GM19468 (cell line): ENCODE measurements at regions not wholly inside any gene's neighbourhood (a gene's known extent, or its start where the extent isn't known, plus 50 kb on each side); places are given as distances from the start of the nearest gene placed in this dataset.
"Not testable (repeated sequence)": the region's sequence is repeated elsewhere in the genome, so short reads cannot be mapped to it uniquely, and the experiment has no call there.

Experiments used
- ATAC-seq: cut with Tn5 transposase; IDR thresholded peaks from one replicate; pipeline ENCODE4 v1.9.1; 2021; ENCODE audit warnings: mild to moderate bottlenecking, moderate library complexity, moderate number of reproducible peaks; ENCODE audit not compliant: unreplicated experiment; ENCODE audit errors: extremely low read depth

GRCh38 chr4:115233600-115233999, 120.2 kb upstream of the NDST4 start:
- ATAC-seq = peak; percentile 47

- ATAC-seq = no peak
These were observed 116.5 kb upstream of the NDST4 start for GRCh38 chr4:115229873-115230272.

GRCh38 chr4:115228851-115229250, 115.4 kb upstream of the NDST4 start:
- ATAC-seq = no peak

GRCh38 chr4:115222061-115222460, 108.6 kb upstream of the NDST4 start:
- ATAC-seq = no peak

- no peak for ATAC-seq
These were observed 106.4 kb upstream of the NDST4 start for GRCh38 chr4:115219862-115220261.

GRCh38 chr4:115219315-115219860, 106.0 kb upstream of the NDST4 start:
- ATAC-seq = no peak

- no peak for ATAC-seq
These were observed 102.5 kb upstream of the NDST4 start for GRCh38 chr4:115215935-115216334.

- ATAC-seq = no peak
These were observed 100.3 kb upstream of the NDST4 start for GRCh38 chr4:115213716-115214115.

GRCh38 chr4:115201042-115201330, 87.6 kb upstream of the NDST4 start:
- no peak for ATAC-seq

GRCh38 chr4:115200201-115201041, 87.0 kb upstream of the NDST4 start:
- ATAC-seq = not testable (repeated sequence)

- not testable (repeated sequence) for ATAC-seq
These were observed 81.2 kb upstream of the NDST4 start for GRCh38 chr4:115194612-115195011.

- ATAC-seq = no peak
These were observed 77.1 kb upstream of the NDST4 start for GRCh38 chr4:115190529-115190928.

- ATAC-seq = no peak
These were observed 73.7 kb upstream of the NDST4 start for GRCh38 chr4:115187136-115187535.

GRCh38 chr4:115179438-115180062, 66.1 kb upstream of the NDST4 start:
- not testable (repeated sequence) for ATAC-seq

GRCh38 chr4:115178687-115179086, 65.3 kb upstream of the NDST4 start:
- not testable (repeated sequence) for ATAC-seq

GRCh38 chr4:115171220-115171619, 57.8 kb upstream of the NDST4 start:
- ATAC-seq = no peak

- no peak for ATAC-seq
These were observed 52.1 kb upstream of the NDST4 start for GRCh38 chr4:115165503-115165902.
